ENCODE measurements at regions not wholly inside any gene's neighbourhood (a gene's known extent, or its start where the extent isn't known, plus 50 kb on each side); places are given as distances from the start of the nearest gene placed in this dataset.

DNA sequence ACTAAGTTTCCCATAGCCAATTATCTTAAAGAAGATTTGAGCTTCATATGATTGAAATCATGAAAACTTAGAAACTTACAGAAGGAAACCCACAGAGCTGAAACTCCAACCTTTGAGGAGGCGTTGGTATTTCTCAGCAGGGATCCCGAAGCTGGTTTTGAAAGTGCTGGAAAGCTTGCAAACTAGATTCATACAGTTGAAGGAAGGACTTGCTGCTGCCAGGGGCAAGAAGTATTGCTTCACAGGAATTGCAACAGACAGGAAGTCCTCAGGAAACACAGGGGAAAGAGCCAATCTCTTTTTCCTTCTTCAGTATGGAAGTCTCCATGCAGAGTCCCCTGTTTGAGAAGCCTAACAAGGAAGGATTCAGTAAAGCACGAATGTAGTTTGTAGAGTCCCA, 419.7 kb downstream of the CD109 start:
- no peak for ATAC-seq
- TF ChIP-seq ESRRG (CRISPR knock-in tag; IDR thresholded peaks at IDR 0.05) (no peak), GLIS3 (CRISPR knock-in tag; IDR thresholded peaks at IDR 0.05) (no peak), TCF4 (CRISPR knock-in tag; IDR thresholded peaks at IDR 0.05; ENCODE audit: borderline replicate concordance) (no peak), ZC3H10 (CRISPR knock-in tag; IDR thresholded peaks at IDR 0.05) (no peak), ISL1 (CRISPR knock-in tag; IDR thresholded peaks at IDR 0.05) (no peak)

DNA sequence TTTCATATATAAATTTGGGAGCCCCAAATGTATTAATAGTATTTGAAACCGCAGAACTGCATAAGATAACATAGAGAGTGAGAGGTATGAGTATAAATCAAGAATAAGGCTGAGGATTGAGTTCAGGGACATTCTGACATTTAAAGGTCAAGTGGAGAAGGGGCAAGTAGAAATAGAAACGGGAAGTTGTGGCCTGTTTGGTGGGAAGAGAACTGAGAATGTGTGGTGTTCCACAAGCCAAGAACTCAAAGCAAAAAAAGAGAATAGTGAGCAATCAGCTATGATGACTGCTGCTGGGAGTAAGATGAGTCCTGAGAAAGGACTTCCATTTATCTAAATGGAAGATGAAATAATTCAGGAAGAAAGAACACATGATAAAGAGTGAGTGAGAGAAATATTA, 418.4 kb downstream of the CD109 start:
- ATAC-seq = no peak
- TF ChIP-seq, protein P1, sequence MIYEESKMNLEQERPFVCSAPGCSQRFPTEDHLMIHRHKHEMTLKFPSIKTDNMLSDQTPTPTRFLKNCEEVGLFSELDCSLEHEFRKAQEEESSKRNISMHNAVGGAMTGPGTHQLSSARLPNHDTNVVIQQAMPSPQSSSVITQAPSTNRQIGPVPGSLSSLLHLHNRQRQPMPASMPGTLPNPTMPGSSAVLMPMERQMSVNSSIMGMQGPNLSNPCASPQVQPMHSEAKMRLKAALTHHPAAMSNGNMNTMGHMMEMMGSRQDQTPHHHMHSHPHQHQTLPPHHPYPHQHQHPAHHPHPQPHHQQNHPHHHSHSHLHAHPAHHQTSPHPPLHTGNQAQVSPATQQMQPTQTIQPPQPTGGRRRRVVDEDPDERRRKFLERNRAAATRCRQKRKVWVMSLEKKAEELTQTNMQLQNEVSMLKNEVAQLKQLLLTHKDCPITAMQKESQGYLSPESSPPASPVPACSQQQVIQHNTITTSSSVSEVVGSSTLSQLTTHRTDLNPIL (CRISPR knock-in tag; IDR thresholded peaks at IDR 0.05; ENCODE audit: low read depth) = no peak
- TF ChIP-seq ZNF565 (CRISPR knock-in tag; conservative IDR thresholded peaks at IDR 0.05; ENCODE audit: low read depth) (no peak), SNAI2 (CRISPR knock-in tag; IDR thresholded peaks at IDR 0.05) (no peak), PPARA (CRISPR knock-in tag; IDR thresholded peaks at IDR 0.05; ENCODE audit: borderline replicate concordance) (no peak), ARNTL (CRISPR knock-in tag; IDR thresholded peaks at IDR 0.05; ENCODE audit: borderline replicate concordance, low read depth) (no peak), ESRRG (CRISPR knock-in tag; IDR thresholded peaks at IDR 0.05) (no peak), TCF4 (CRISPR knock-in tag; IDR thresholded peaks at IDR 0.05; ENCODE audit: borderline replicate concordance) (no peak), ISL1 (CRISPR knock-in tag; IDR thresholded peaks at IDR 0.05) (no peak), ZC3H10 (CRISPR knock-in tag; IDR thresholded peaks at IDR 0.05) (no peak), GLIS3 (CRISPR knock-in tag; IDR thresholded peaks at IDR 0.05) (no peak), ZNF8 (CRISPR knock-in tag; IDR thresholded peaks at IDR 0.05) (no peak), RARB (CRISPR knock-in tag; IDR thresholded peaks at IDR 0.05) (no peak), ZFP30 (CRISPR knock-in tag; IDR thresholded peaks at IDR 0.05) (no peak), OSR1 (CRISPR knock-in tag; IDR thresholded peaks at IDR 0.05) (no peak)
- TF ChIP-seq, protein P2, sequence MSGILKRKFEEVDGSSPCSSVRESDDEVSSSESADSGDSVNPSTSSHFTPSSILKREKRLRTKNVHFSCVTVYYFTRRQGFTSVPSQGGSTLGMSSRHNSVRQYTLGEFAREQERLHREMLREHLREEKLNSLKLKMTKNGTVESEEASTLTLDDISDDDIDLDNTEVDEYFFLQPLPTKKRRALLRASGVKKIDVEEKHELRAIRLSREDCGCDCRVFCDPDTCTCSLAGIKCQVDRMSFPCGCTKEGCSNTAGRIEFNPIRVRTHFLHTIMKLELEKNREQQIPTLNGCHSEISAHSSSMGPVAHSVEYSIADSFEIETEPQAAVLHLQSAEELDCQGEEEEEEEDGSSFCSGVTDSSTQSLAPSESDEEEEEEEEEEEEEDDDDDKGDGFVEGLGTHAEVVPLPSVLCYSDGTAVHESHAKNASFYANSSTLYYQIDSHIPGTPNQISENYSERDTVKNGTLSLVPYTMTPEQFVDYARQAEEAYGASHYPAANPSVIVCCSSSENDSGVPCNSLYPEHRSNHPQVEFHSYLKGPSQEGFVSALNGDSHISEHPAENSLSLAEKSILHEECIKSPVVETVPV (CRISPR knock-in tag; IDR thresholded peaks at IDR 0.05) = no peak
- TF ChIP-seq, protein P3, sequence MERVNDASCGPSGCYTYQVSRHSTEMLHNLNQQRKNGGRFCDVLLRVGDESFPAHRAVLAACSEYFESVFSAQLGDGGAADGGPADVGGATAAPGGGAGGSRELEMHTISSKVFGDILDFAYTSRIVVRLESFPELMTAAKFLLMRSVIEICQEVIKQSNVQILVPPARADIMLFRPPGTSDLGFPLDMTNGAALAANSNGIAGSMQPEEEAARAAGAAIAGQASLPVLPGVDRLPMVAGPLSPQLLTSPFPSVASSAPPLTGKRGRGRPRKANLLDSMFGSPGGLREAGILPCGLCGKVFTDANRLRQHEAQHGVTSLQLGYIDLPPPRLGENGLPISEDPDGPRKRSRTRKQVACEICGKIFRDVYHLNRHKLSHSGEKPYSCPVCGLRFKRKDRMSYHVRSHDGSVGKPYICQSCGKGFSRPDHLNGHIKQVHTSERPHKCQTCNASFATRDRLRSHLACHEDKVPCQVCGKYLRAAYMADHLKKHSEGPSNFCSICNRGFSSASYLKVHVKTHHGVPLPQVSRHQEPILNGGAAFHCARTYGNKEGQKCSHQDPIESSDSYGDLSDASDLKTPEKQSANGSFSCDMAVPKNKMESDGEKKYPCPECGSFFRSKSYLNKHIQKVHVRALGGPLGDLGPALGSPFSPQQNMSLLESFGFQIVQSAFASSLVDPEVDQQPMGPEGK (CRISPR knock-in tag; IDR thresholded peaks at IDR 0.05; ENCODE audit: borderline replicate concordance) = no peak

DNA sequence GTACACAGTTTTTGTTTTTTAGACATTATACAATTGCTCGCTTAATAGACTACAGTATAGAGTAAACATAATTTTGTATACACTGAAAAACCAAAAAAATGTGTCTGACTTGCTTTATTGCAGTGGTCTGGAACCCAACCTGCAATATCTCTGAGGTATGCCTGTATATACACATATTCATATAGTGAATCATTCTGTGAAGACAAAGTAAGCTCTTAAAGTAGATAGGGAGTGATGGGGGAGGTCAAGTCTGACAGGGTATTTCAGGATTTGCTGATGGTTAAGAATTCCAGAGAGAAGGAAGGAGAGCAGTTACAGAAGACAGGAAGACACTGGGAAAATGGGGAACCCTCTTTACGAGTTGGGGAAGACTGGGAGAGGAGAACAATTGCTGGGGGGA, 417.9 kb downstream of the CD109 start:
- no peak for TF ChIP-seq GLIS3 (CRISPR knock-in tag; IDR thresholded peaks at IDR 0.05)
- ATAC-seq = no peak

DNA sequence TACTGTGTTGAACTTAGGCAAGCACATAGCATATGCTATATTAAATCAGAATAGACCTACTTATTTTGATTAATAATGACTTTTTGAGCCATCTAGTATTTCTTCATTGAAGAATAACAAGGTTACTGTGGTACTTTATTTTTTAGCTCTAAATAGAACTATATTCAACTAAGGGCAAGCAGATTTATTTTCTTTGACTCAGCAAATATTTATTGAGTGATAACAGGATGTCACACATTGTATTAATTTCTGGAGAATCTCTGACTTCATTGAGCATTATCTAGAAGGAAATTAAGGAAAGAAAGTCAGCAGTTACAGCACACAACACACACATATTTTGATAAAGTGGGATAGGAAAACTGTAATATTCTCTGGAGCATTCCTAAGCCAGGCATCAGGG, 407.4 kb downstream of the CD109 start:
- no peak for ATAC-seq
- TF ChIP-seq ZNF565 (CRISPR knock-in tag; conservative IDR thresholded peaks at IDR 0.05; ENCODE audit: low read depth) (no peak), ZC3H10 (CRISPR knock-in tag; IDR thresholded peaks at IDR 0.05) (no peak), TOX (CRISPR knock-in tag; IDR thresholded peaks at IDR 0.05; ENCODE audit: borderline replicate concordance) (no peak), ZFP30 (CRISPR knock-in tag; IDR thresholded peaks at IDR 0.05) (no peak), ESRRG (CRISPR knock-in tag; IDR thresholded peaks at IDR 0.05) (no peak)

DNA sequence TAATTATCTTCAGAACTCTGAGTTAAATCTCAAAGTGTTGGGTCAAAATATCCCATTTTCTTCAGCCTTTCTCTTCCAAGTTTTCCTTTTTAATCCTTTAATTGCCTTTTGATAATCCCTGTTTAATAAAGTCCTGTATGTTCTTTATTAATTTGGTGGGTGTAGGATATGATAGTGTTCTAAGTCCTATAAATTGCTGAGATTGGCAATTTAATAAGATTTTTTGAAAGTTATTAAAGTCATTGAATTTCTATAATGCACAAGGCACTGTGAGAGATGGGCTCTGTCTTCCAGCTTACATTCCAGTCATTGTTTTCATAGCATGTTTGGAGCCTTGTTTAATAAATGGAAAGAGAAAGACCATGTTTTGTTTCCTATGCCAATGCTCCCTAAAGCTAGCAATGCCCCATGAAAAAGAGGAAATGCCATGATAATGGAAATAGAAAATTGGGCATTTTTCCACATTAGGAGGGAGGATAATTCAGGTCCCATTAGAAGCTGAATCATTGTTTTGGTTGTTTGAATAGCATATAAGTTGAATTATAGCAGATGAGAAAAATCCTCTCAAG, 404.8 kb downstream of the CD109 start:
- TF ChIP-seq ZNF8 (CRISPR knock-in tag; IDR thresholded peaks at IDR 0.05) (no peak), ARNTL (CRISPR knock-in tag; IDR thresholded peaks at IDR 0.05; ENCODE audit: borderline replicate concordance, low read depth) (no peak), TCF4 (CRISPR knock-in tag; IDR thresholded peaks at IDR 0.05; ENCODE audit: borderline replicate concordance) (no peak)
- TF ChIP-seq, protein P2 (CRISPR knock-in tag; IDR thresholded peaks at IDR 0.05) = no peak

DNA sequence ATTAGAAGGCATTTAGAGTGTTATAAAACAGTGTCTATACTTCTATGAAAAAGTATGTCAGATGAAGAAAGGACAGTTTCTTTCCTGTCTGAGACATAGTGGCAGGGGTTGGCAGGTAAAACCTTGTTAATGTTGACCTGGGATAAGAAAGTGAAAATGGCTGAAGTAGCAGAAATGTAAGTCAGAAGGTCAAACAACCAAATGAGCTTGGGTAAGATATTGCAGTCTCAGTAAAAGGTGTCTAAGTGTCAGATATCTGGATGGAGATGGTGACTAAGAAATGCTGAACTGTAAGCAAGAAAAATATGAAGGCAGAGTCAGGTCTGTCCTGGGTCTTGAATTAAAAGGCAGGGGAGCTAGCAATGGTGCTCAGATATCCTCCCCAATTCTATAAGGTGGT, 400.3 kb downstream of the CD109 start:
- ATAC-seq = no peak
- TF ChIP-seq TCF4 (CRISPR knock-in tag; IDR thresholded peaks at IDR 0.05; ENCODE audit: borderline replicate concordance) = no peak
- TF ChIP-seq PPARA (CRISPR knock-in tag; IDR thresholded peaks at IDR 0.05; ENCODE audit: borderline replicate concordance) = no peak
- TF ChIP-seq BACH2 (CRISPR knock-in tag; IDR thresholded peaks at IDR 0.05; ENCODE audit: borderline replicate concordance) = no peak
- TF ChIP-seq CSDC2 (CRISPR knock-in tag; IDR thresholded peaks at IDR 0.05) = no peak
- TF ChIP-seq, protein P2 (CRISPR knock-in tag; IDR thresholded peaks at IDR 0.05) = no peak
- no peak for TF ChIP-seq RARB (CRISPR knock-in tag; IDR thresholded peaks at IDR 0.05)
- no peak for TF ChIP-seq ZNF8 (CRISPR knock-in tag; IDR thresholded peaks at IDR 0.05)
- TF ChIP-seq ZNF565 (CRISPR knock-in tag; conservative IDR thresholded peaks at IDR 0.05; ENCODE audit: low read depth) = no peak
- no peak for TF ChIP-seq OSR1 (CRISPR knock-in tag; IDR thresholded peaks at IDR 0.05)
- TF ChIP-seq SNAI2 (CRISPR knock-in tag; IDR thresholded peaks at IDR 0.05) = no peak
- TF ChIP-seq ARNTL (CRISPR knock-in tag; IDR thresholded peaks at IDR 0.05; ENCODE audit: borderline replicate concordance, low read depth) = no peak
- TF ChIP-seq ZNF70 (CRISPR knock-in tag; IDR thresholded peaks at IDR 0.05) = no peak
- TF ChIP-seq TOX (CRISPR knock-in tag; IDR thresholded peaks at IDR 0.05; ENCODE audit: borderline replicate concordance) = no peak
- TF ChIP-seq ESRRG (CRISPR knock-in tag; IDR thresholded peaks at IDR 0.05) = no peak
- TF ChIP-seq, protein P3 (CRISPR knock-in tag; IDR thresholded peaks at IDR 0.05; ENCODE audit: borderline replicate concordance) = no peak
- no peak for TF ChIP-seq ZFP3 (CRISPR knock-in tag; IDR thresholded peaks at IDR 0.05)
- no peak for TF ChIP-seq ZC3H10 (CRISPR knock-in tag; IDR thresholded peaks at IDR 0.05)

More for the DNA sequence above, 404.8 kb downstream of the CD109 start:
- no peak for ATAC-seq

All from SK-N-SH treated with all-trans-retinoic acid at 6 μM for 48 hours (cell line).